Breast epithelium (tissue), 4 donors: ENCODE measurements at regions not wholly inside any gene's neighbourhood (a gene's known extent, or its start where the extent isn't known, plus 50 kb on each side); places are given as distances from the start of the nearest gene placed in this dataset.

ENCODE experiments used
- DNase-seq, 2 donors: peaks; one replicate each; pipeline ENCODE4 v3.0.0-alpha.2; 2019; ENCODE audit warnings: low spot score in 2 of 2
- H3K27ac ChIP-seq, 2 donors: fragments of 200-600 bp; sonication (generic) in 1 of 2; one replicate each; pipeline ENCODE4 v1.5.1; 2016 to 2019; ENCODE audit warnings: mild to moderate bottlenecking in 1 of 2
- H3K27me3 ChIP-seq, 2 donors: fragments of 200-600 bp; sonication (generic) in 1 of 2; one replicate each; pipeline versions ENCODE4 v1.5.1 to v1.6.0; 2017 to 2019; ENCODE audit warnings: control low read depth in 1 of 2, mild to moderate bottlenecking in 1 of 2
- H3K36me3 ChIP-seq: fragments of 200-600 bp; one replicate; pipeline ENCODE4 v1.5.1; 2019
- H3K4me1 ChIP-seq, 2 donors: fragments of 200-600 bp; sonication (generic); one replicate each; pipeline ENCODE4 v1.5.1; 2016 to 2019; ENCODE audit warnings: control low read depth in 1 of 2
- H3K4me3 ChIP-seq, 3 donors: fragments of 200-600 bp; sonication (generic); 1 replicate in 2 of 3; 2 replicates in 1 of 3; pipeline ENCODE4 v1.5.1; 2016 to 2019; ENCODE audit warnings: mild to moderate bottlenecking in 3 of 3, moderate library complexity in 2 of 3
- H3K9me3 ChIP-seq, 2 donors: fragments of 200-600 bp; sonication (generic) in 1 of 2; one replicate each; pipeline ENCODE4 v1.5.1; 2016 to 2019; ENCODE audit warnings: control low read depth in 1 of 2
- POLR2A ChIP-seq: fragments of 450-650 bp; IDR thresholded peaks from one replicate; pipeline ENCODE4 v1.6.1; 2016; ENCODE audit warnings: antibody characterized with exemption, mild to moderate bottlenecking, moderate library complexity
- POLR2AphosphoS5 ChIP-seq, 3 donors: sonication (generic); formaldehyde crosslinking; IDR thresholded peaks; one replicate each; pipeline ENCODE4 v1.6.1; 2017; ENCODE audit warnings: antibody characterized with exemption in 3 of 3
- intact Hi-C: fragments of 100-400 bp; cut with DNase I; formaldehyde crosslinking; loops from one replicate; pipeline ENCODE4 v1.15.1; 2023; ENCODE audit warnings: low total_unique reads
- TF ChIP-seq, protein P1 (sequence below), 3 donors: fragments of 450-650 bp; IDR thresholded peaks; one replicate each; pipeline ENCODE4 v1.5.1; 2016 to 2017; ENCODE audit warnings: antibody characterized with exemption in 3 of 3, mild to moderate bottlenecking in 3 of 3, moderate library complexity in 3 of 3

GRCh38 chr14:85444635-85445034, 85.3 kb upstream of the FLRT2 start:
- TF ChIP-seq, protein P1, sequence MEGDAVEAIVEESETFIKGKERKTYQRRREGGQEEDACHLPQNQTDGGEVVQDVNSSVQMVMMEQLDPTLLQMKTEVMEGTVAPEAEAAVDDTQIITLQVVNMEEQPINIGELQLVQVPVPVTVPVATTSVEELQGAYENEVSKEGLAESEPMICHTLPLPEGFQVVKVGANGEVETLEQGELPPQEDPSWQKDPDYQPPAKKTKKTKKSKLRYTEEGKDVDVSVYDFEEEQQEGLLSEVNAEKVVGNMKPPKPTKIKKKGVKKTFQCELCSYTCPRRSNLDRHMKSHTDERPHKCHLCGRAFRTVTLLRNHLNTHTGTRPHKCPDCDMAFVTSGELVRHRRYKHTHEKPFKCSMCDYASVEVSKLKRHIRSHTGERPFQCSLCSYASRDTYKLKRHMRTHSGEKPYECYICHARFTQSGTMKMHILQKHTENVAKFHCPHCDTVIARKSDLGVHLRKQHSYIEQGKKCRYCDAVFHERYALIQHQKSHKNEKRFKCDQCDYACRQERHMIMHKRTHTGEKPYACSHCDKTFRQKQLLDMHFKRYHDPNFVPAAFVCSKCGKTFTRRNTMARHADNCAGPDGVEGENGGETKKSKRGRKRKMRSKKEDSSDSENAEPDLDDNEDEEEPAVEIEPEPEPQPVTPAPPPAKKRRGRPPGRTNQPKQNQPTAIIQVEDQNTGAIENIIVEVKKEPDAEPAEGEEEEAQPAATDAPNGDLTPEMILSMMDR (IDR thresholded peaks at IDR 0.05): no peak
- no peak for TF ChIP-seq POLR2A
- no peak for TF ChIP-seq POLR2AphosphoS5 (IDR thresholded peaks at IDR 0.05)
- Histone ChIP-seq H3K36me3 (no peaks in the 10 kb centered on the region), H3K9me3 (no peaks in the 10 kb centered on the region), H3K4me1 (no peaks in the 10 kb centered on the region), H3K4me3 (no peak overlapping the region), H3K27ac (no peak overlapping the region), H3K27me3 (no peaks in the 10 kb centered on the region)
- no peak for DNase-seq
- intact Hi-C loops: no loop called here

- TF ChIP-seq POLR2AphosphoS5 (IDR thresholded peaks at IDR 0.05) (no peak), POLR2A (no peak)
- TF ChIP-seq, protein P1 (IDR thresholded peaks at IDR 0.05): no peak
- Histone ChIP-seq H3K4me3 (no peak overlapping the region), H3K36me3 (no peaks in the 10 kb centered on the region), H3K4me1 (no peaks in the 10 kb centered on the region), H3K9me3 (no peaks in the 10 kb centered on the region), H3K27me3 (no peaks in the 10 kb centered on the region), H3K27ac (no peak overlapping the region)
- intact Hi-C loops: no loop called here
- no peak for DNase-seq
These were observed 84.7 kb upstream of the FLRT2 start for GRCh38 chr14:85445151-85445795.

DNA sequence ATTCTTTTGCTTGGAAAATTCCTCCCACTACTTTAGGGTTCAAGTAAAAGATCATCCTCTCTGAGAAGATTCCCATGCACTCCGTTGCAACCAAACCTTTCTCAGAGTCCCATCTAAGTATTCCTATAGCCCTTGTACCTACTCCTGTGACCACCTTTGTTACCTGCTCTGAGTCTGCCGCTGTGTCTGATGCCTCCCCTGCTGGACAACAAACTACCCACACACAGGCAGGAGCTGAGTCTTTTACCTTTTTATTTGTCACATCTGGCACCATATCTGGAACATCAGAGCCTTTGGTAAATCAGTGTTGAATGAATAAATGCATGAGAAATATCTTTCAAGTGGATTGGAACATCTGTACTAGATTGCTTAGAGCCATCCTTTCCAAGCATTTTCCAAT, 82.1 kb upstream of the FLRT2 start:
- no peak overlapping the region for H3K4me3 ChIP-seq
- no peaks in the 10 kb centered on the region for H3K36me3 ChIP-seq
- H3K27me3 ChIP-seq: no peaks in the 10 kb centered on the region
- H3K27ac ChIP-seq: no peak overlapping the region
- no peaks in the 10 kb centered on the region for H3K4me1 ChIP-seq
- no peaks in the 10 kb centered on the region for H3K9me3 ChIP-seq
- DNase-seq: no peak
- no peak for TF ChIP-seq POLR2A
- no peak for TF ChIP-seq POLR2AphosphoS5 (IDR thresholded peaks at IDR 0.05)
- TF ChIP-seq, protein P1 (IDR thresholded peaks at IDR 0.05): no peak
- intact Hi-C loops: no loop called here

GRCh38 chr14:85451421-85451820, 78.5 kb upstream of the FLRT2 start:
- H3K4me1 ChIP-seq: no peaks in the 10 kb centered on the region
- intact Hi-C loops: no loop called here
- H3K36me3 ChIP-seq: no peaks in the 10 kb centered on the region
- no peak for DNase-seq
- H3K27ac ChIP-seq: no peak overlapping the region
- H3K27me3 ChIP-seq: no peaks in the 10 kb centered on the region
- no peaks in the 10 kb centered on the region for H3K9me3 ChIP-seq
- H3K4me3 ChIP-seq: no peak overlapping the region
- no peak for TF ChIP-seq POLR2A
- no peak for TF ChIP-seq POLR2AphosphoS5 (IDR thresholded peaks at IDR 0.05)
- TF ChIP-seq, protein P1 (IDR thresholded peaks at IDR 0.05): no peak

DNA sequence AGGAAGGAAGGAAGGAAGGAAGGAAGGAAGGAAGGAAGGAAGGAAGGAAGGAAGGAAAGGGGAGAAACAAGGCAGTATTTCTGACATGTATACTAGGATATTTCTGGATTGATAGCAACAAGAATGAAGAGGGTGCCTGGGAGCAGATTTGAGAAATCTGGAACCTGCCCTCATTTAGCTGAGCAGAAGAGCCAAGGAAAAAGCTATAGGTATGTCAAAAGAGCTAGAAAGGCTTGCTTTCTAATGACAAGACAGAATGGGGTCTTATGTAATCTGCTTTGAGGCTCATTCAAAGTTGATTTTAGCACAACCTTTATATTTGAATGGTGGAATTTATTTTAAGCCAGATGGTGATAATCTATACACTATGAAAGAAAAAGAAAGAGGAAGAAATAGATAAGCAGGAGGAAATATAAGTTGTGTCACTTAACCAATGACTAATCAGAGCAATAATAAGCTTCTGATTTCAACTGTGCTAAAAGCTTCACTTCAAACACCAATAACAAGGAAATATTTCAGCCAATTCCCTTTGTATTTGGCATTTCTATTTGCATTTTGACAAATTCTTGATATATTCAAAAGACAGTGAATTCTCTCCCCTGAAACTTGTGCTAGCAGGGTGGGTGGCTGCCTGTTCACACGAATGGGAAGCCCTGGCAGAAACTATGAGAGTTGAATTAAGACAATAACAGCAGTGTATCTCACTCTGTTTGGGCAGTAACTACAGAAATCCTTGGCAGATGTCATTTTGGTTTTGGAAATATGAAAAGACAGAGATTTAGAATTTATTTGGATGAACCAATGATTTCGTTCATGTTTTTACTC, 76.3 kb upstream of the FLRT2 start:
- intact Hi-C loops: no loop called here

More for the DNA sequence above, 76.3 kb upstream of the FLRT2 start:
- Histone ChIP-seq H3K9me3 (no peaks in the 10 kb centered on the region), H3K36me3 (no peaks in the 10 kb centered on the region), H3K27me3 (no peaks in the 10 kb centered on the region), H3K4me1 (no peaks in the 10 kb centered on the region), H3K27ac (no peak overlapping the region), H3K4me3 (no peak overlapping the region)
- no peak for TF ChIP-seq POLR2A
- TF ChIP-seq POLR2AphosphoS5 (IDR thresholded peaks at IDR 0.05): no peak
- TF ChIP-seq, protein P1 (IDR thresholded peaks at IDR 0.05): no peak
- DNase-seq: no peak
